ENCODE measurements at regions not wholly inside any gene's neighbourhood (a gene's known extent, or its start where the extent isn't known, plus 50 kb on each side); places are given as distances from the start of the nearest gene placed in this dataset.
"Not testable (repeated sequence)": the region's sequence is repeated elsewhere in the genome, so short reads cannot be mapped to it uniquely, and the experiment has no call there.

DNA sequence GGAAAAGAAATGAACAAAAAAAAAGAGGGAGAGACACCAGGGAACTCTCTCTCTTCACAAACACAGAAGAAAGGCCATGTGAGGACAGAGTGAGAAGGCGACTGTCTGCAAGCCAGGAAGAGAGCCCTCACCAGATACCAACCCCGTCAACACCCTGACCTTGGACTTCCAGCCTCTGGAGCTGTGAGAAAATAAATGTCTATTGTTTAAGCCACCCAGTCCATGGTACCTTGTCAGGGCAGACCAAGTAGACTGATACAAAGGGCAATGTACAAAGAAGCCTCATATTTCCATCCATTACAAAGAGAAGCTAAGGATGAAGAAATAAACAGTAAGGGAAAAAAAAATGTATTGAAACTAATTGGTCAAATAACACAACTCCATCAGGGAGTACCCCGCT lies 146.6 kb downstream of the ZNF281 start:
- no peak overlapping the region for H3K4me3 ChIP-seq (ENCODE audit: low read depth, low read length)
- TF ChIP-seq CTCF (IDR thresholded peaks at IDR 0.05; ENCODE audit: low read depth, low read length), result no peak

- no peak for TF ChIP-seq CTCF (IDR thresholded peaks at IDR 0.05; ENCODE audit: low read depth, low read length)
- H3K4me3 ChIP-seq (ENCODE audit: low read depth, low read length), result no peak overlapping the region
Measured at GRCh38 chr1:200262326-200262965, 147.4 kb downstream of the ZNF281 start.

- TF ChIP-seq CTCF (IDR thresholded peaks at IDR 0.05; ENCODE audit: low read depth, low read length), result no peak
- no peak overlapping the region for H3K4me3 ChIP-seq (ENCODE audit: low read depth, low read length)
Measured at GRCh38 chr1:200260597-200261335, 149.1 kb downstream of the ZNF281 start.

GRCh38 chr1:200258447-200259375 lies 151.1 kb downstream of the ZNF281 start:
- TF ChIP-seq CTCF (IDR thresholded peaks at IDR 0.05; ENCODE audit: low read depth, low read length), result no peak; the same call in 1 of the 2 replicates
- no peak overlapping the region for H3K4me3 ChIP-seq (ENCODE audit: low read depth, low read length)

GRCh38 chr1:200257235-200257634 lies 152.6 kb downstream of the ZNF281 start:
- TF ChIP-seq CTCF (IDR thresholded peaks at IDR 0.05; ENCODE audit: low read depth, low read length), result no peak
- no peak overlapping the region for H3K4me3 ChIP-seq (ENCODE audit: low read depth, low read length)

GRCh38 chr1:200254602-200255001 lies 155.2 kb downstream of the ZNF281 start:
- H3K4me3 ChIP-seq (ENCODE audit: low read depth, low read length), result not testable (repeated sequence)

DNA sequence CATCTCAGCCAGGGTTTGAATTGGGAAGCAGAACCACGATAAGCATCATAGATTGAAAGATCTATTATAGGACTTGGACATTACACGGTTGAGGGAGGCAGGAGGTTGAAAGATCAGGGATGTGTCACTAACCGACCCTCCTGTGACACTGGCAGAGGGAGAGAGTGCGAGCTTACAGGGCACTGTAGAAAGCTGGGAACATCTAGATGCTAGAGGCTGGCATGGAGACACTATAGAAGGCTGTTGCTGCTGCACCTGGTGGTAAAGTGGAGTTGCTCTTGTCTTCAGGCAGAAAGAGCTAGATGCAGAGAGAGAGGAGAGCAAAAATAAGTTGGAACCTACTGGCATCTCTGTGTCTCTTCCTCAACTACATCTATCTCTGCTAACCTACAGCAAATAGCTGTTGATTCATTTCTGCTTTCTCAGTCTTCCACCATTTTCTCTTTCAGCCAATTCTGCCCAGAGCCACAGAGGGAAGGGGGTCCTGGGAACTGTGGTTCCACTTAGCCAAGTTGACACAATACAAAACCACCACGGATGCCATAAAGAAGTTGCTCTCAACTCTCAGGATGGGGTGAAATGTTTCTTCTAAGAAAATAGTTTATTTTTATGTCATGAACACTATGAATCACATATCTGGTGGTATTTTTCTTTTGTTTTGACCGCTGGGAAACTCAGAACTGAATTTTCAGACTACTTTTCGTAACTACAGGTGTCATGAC lies 155.9 kb downstream of the ZNF281 start:
- no peak overlapping the region for H3K4me3 ChIP-seq (ENCODE audit: low read depth, low read length)
- no peak for TF ChIP-seq CTCF (IDR thresholded peaks at IDR 0.05; ENCODE audit: low read depth, low read length)

Measured in WI38 (cell line).